Endodermal cell (in vitro differentiated cells): ENCODE measurements at regions not wholly inside any gene's neighbourhood (a gene's known extent, or its start where the extent isn't known, plus 50 kb on each side); places are given as distances from the start of the nearest gene placed in this dataset.
"Not testable (repeated sequence)": the region's sequence is repeated elsewhere in the genome, so short reads cannot be mapped to it uniquely, and the experiment has no call there.

ENCODE experiments used
- DNase-seq: peaks from one replicate; pipeline ENCODE4 v3.0.0-alpha.2; 2017
- H3K27ac ChIP-seq: 2 replicates; pipeline ENCODE4 v1.5.1; 2013; ENCODE audit warnings: mild to moderate bottlenecking, low read depth, low read length, moderate library complexity
- H3K27me3 ChIP-seq: 2 replicates; pipeline ENCODE4 v1.6.1; 2013; ENCODE audit warnings: mild to moderate bottlenecking, low read length, moderate library complexity; ENCODE audit not compliant: insufficient read depth, control insufficient read depth, poor library complexity, severe bottlenecking
- H3K36me3 ChIP-seq: 2 replicates; pipeline ENCODE4 v1.7.0; 2013; ENCODE audit warnings: mild to moderate bottlenecking, low read length, moderate library complexity; ENCODE audit not compliant: control insufficient read depth, insufficient read depth
- H3K4me1 ChIP-seq: one replicate; pipeline ENCODE4 v1.7.0; 2013; ENCODE audit warnings: low read length; ENCODE audit not compliant: control insufficient read depth, insufficient read depth
- H3K4me3 ChIP-seq: 2 replicates; pipeline ENCODE4 v1.5.1; 2013; ENCODE audit warnings: mild to moderate bottlenecking, low read length, moderate library complexity
- H3K9ac ChIP-seq: 2 replicates; pipeline ENCODE4 v1.6.1; 2013; ENCODE audit warnings: mild to moderate bottlenecking, low read length, moderate library complexity; ENCODE audit not compliant: poor library complexity, severe bottlenecking; ENCODE audit errors: extremely low read depth
- H3K9me3 ChIP-seq: 2 replicates; pipeline ENCODE4 v1.6.1; 2013; ENCODE audit warnings: mild to moderate bottlenecking, low read length, moderate library complexity; ENCODE audit not compliant: control insufficient read depth
- H3K27ac Mint-ChIP-seq: 2 replicates; pipeline ENCODE4 v1.8.0; 2020; ENCODE audit warnings: mixed read lengths
- H3K27me3 Mint-ChIP-seq: 2 replicates; pipeline ENCODE4 v1.8.0; 2021; ENCODE audit warnings: mild to moderate bottlenecking, mixed read lengths; ENCODE audit not compliant: insufficient read depth
- H3K36me3 Mint-ChIP-seq: 2 replicates; pipeline ENCODE4 v1.8.0; 2020; ENCODE audit warnings: low read depth, mixed read lengths
- H3K4me1 Mint-ChIP-seq: 2 replicates; pipeline ENCODE4 v1.8.0; 2020; ENCODE audit warnings: mixed read lengths
- H3K4me3 Mint-ChIP-seq: 2 replicates; pipeline ENCODE4 v1.8.0; 2020; ENCODE audit warnings: mild to moderate bottlenecking, moderate library complexity, mixed read lengths
- H3K9me3 Mint-ChIP-seq: 2 replicates; pipeline ENCODE4 v1.8.0; 2020; ENCODE audit warnings: mild to moderate bottlenecking, mixed read lengths
- WGBS, 2 experiments: methylation state at CpG; one replicate each; pipeline versions ENCODE4 v1.1.5 to v1.1.7; 2013; ENCODE audit warnings: missing lambda C conversion rate in 2 of 2, mixed read lengths in 1 of 2; ENCODE audit not compliant: insufficient coverage in 1 of 2, insufficient read length in 1 of 2; 5-methylcytosine and 5-hydroxymethylcytosine counted together
- TF ChIP-seq, protein P1 (sequence below): fragments of 200-600 bp; sonication (generic); conservative IDR thresholded peaks from 2 replicates; pipeline ENCODE4 v1.5.0; 2021; ENCODE audit warnings: antibody characterized with exemption, mild to moderate bottlenecking

DNA sequence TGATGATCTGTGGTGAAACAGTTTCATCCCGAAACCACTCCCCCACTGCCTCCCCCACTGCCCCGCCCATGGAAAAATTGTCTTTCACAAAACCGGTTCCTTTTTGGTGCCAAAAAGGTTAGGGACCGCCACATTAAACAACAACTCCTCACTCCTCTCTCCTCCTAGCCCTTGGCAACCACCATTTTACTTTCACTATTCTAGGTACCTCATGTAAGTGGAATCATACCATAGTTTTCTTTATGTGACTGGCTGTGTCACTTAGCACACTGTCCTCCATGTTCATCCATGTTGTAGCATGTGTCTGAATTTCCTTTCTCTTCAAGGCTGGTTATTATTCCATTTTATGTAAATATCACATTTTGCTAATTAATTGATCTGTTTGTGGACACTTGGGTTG lies 99.3 kb downstream of the UTRN start:
- H3K4me1 Mint-ChIP-seq: peaks cover 10% of the 10 kb centered on the region
- no peak overlapping the region for H3K27ac Mint-ChIP-seq
- TF ChIP-seq, protein P1, sequence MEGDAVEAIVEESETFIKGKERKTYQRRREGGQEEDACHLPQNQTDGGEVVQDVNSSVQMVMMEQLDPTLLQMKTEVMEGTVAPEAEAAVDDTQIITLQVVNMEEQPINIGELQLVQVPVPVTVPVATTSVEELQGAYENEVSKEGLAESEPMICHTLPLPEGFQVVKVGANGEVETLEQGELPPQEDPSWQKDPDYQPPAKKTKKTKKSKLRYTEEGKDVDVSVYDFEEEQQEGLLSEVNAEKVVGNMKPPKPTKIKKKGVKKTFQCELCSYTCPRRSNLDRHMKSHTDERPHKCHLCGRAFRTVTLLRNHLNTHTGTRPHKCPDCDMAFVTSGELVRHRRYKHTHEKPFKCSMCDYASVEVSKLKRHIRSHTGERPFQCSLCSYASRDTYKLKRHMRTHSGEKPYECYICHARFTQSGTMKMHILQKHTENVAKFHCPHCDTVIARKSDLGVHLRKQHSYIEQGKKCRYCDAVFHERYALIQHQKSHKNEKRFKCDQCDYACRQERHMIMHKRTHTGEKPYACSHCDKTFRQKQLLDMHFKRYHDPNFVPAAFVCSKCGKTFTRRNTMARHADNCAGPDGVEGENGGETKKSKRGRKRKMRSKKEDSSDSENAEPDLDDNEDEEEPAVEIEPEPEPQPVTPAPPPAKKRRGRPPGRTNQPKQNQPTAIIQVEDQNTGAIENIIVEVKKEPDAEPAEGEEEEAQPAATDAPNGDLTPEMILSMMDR: no peak
- Histone ChIP-seq H3K36me3 (no peaks in the 10 kb centered on the region), H3K4me1 (no peaks in the 10 kb centered on the region), H3K4me3 (no peak overlapping the region), H3K27ac (no peak overlapping the region), H3K9me3 (peaks cover 22% of the 10 kb centered on the region), H3K9ac (no peak overlapping the region), H3K27me3 (no peaks in the 10 kb centered on the region)
- 96 to 100% methylated on average over 1 to 4 of the region's 4 CpGs for WGBS, 2 experiments
- no peak for DNase-seq
- H3K27me3 Mint-ChIP-seq: no peaks in the 10 kb centered on the region
- H3K36me3 Mint-ChIP-seq: peaks cover 17% of the 10 kb centered on the region
- H3K4me3 Mint-ChIP-seq: no peak overlapping the region
- peaks cover 25% of the 10 kb centered on the region for H3K9me3 Mint-ChIP-seq

DNA sequence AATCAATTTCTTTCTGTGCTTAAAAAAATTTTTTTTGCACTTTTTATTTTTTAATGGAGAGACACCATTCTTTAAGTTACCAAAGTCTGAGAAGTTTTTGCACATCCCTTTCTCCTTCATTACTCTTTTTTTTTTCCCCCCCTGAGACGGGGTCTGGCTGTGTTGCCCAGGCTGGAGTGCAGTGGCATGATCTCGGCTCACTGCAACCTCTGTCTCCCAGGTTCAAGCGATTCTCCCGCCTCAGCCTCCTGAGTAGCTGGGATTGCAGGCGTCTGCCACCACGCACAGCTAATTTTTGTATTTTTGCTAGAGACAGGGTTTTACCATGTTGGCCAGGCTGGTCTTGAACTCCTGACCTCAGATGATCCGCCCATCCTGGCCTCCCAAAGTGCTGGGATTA lies 104.3 kb downstream of the UTRN start:
- not testable (repeated sequence) for H3K27ac Mint-ChIP-seq, H3K27me3 ChIP-seq, H3K27ac ChIP-seq, H3K9me3 Mint-ChIP-seq, H3K9ac ChIP-seq, H3K4me1 ChIP-seq, H3K36me3 Mint-ChIP-seq, DNase-seq, H3K4me3 ChIP-seq, H3K36me3 ChIP-seq, H3K9me3 ChIP-seq, H3K27me3 Mint-ChIP-seq, H3K4me3 Mint-ChIP-seq
- peaks cover 21% of the 10 kb centered on the region for H3K4me1 Mint-ChIP-seq
- WGBS, 2 experiments: 95 to 100% methylated on average over 2 to 7 of the region's 7 CpGs

DNA sequence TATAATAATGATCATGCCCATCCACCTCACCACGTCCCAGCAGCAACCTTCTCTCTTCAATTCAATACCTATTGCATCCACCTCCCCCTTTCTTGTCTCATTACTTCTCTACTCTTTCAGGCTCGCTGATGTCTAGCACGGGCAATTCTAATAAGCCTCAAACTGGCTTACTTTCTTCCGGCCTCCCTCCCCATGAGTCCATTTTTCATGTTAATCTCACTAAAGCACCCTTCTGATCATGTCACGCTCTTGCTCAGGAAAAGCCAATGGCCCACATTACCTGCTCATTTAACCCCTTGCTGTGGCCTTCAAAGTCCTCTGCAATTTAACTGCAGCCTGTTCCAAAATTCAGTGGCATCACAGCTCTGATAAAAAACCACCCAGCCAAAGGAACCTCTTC lies 105.1 kb downstream of the UTRN start:
- DNase-seq: no peak
- 55 to 74% methylated on average over 5 of the region's 5 CpGs for WGBS, 2 experiments

DNA sequence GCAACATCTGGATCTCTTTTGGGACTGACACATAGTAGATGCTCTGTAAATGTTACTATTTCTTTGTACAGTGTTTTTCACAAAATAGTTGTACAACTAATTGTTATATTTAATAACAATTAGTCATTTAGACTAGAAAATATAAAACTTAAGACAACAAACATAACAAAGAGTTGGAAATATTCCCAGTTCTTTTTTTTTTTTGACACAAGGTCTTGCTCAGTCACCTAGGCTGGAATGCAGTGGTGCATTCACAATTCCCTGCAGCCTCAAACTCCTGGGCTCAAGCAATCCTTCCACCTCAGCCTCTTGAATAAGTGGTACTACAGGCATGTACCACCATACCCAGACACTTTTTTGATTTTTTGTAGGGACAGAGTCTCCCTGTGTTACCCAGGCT lies 105.8 kb downstream of the UTRN start:
- H3K27ac Mint-ChIP-seq: no peak overlapping the region

More for the DNA sequence above, 105.1 kb downstream of the UTRN start:
- Histone ChIP-seq H3K4me1 (no peaks in the 10 kb centered on the region), H3K9me3 (no peaks in the 10 kb centered on the region), H3K36me3 (no peaks in the 10 kb centered on the region), H3K9ac (no peak overlapping the region), H3K27me3 (no peaks in the 10 kb centered on the region), H3K4me3 (no peak overlapping the region), H3K27ac (no peak overlapping the region)
- no peaks in the 10 kb centered on the region for H3K36me3 Mint-ChIP-seq
- no peak overlapping the region for H3K27ac Mint-ChIP-seq
- H3K4me3 Mint-ChIP-seq: no peak overlapping the region
- no peaks in the 10 kb centered on the region for H3K27me3 Mint-ChIP-seq
- H3K9me3 Mint-ChIP-seq: no peaks in the 10 kb centered on the region
- TF ChIP-seq, protein P1: no peak
- H3K4me1 Mint-ChIP-seq: peaks cover 21% of the 10 kb centered on the region

More for the DNA sequence above, 105.8 kb downstream of the UTRN start:
- Histone ChIP-seq H3K4me1 (no peaks in the 10 kb centered on the region), H3K9me3 (no peaks in the 10 kb centered on the region), H3K36me3 (no peaks in the 10 kb centered on the region), H3K27me3 (no peaks in the 10 kb centered on the region), H3K4me3 (no peak overlapping the region), H3K27ac (no peak overlapping the region), H3K9ac (no peak overlapping the region)
- Mint-ChIP-seq H3K36me3 (no peaks in the 10 kb centered on the region), H3K4me3 (no peak overlapping the region), H3K9me3 (no peaks in the 10 kb centered on the region), H3K4me1 (peaks cover 21% of the 10 kb centered on the region), H3K27me3 (no peaks in the 10 kb centered on the region)
- no peak for DNase-seq
- TF ChIP-seq, protein P1: no peak
